Activated B cell treated with CpG ODN at 0.5 μM for 24 hours (primary cell): ENCODE measurements at regions not wholly inside any gene's neighbourhood (a gene's known extent, or its start where the extent isn't known, plus 50 kb on each side); places are given as distances from the start of the nearest gene placed in this dataset.

Experiments used
- ATAC-seq: fragments of 200-7000 bp; cut with Tn5 transposase; one replicate; pipeline ENCODE4 v1.10.0; 2021; ENCODE audit warnings: low read depth, mild to moderate bottlenecking, moderate library complexity
- CTCF ChIA-PET: fragments of 350-600 bp; sonication (Branson Sonifier 250); formaldehyde crosslinking; loops from one replicate; lab custom pipeline; 2021; ENCODE audit warnings: antibody characterized with exemption; lab: Charles Lee
- POLR2A ChIA-PET: fragments of 350-600 bp; sonication (Branson Sonifier 250); formaldehyde crosslinking; loops from one replicate; lab custom pipeline; 2021; ENCODE audit warnings: antibody characterized with exemption; lab: Charles Lee
- DNase-seq: peaks from one replicate; pipeline ENCODE4 v3.0.0; 2022
- H3K27ac Mint-ChIP-seq: one replicate; pipeline ENCODE4 v1.8.0; 2020; ENCODE audit warnings: mixed read lengths
- H3K27me3 Mint-ChIP-seq: one replicate; pipeline ENCODE4 v1.8.0; 2021; ENCODE audit warnings: mixed read lengths
- H3K36me3 Mint-ChIP-seq: one replicate; pipeline ENCODE4 v1.8.0; 2021; ENCODE audit warnings: low read depth, mixed read lengths
- H3K4me1 Mint-ChIP-seq: one replicate; pipeline ENCODE4 v1.8.0; 2021; ENCODE audit warnings: mixed read lengths
- H3K4me3 Mint-ChIP-seq: one replicate; pipeline ENCODE4 v1.8.0; 2020; ENCODE audit warnings: mild to moderate bottlenecking, mixed read lengths
- H3K9me3 Mint-ChIP-seq: one replicate; pipeline ENCODE4 v1.8.0; 2020; ENCODE audit warnings: mixed read lengths
- intact Hi-C: fragments of 100-400 bp; cut with micrococcal nuclease; formaldehyde crosslinking; loops from one replicate; pipeline ENCODE4 v1.15.1; 2024
- TF ChIP-seq, protein P1 (sequence below): fragments of 200-600 bp; IDR thresholded peaks from one replicate; pipeline ENCODE4 v1.8.0; 2022; ENCODE audit warnings: antibody characterized with exemption, mild to moderate bottlenecking

GRCh38 chr20:52665441-52665840, 306.7 kb upstream of the TSHZ2 start:
- H3K4me1 Mint-ChIP-seq, result no peaks in the 10 kb centered on the region
- DNase-seq (no peak), ATAC-seq (no peak)
- TF ChIP-seq, protein P1, sequence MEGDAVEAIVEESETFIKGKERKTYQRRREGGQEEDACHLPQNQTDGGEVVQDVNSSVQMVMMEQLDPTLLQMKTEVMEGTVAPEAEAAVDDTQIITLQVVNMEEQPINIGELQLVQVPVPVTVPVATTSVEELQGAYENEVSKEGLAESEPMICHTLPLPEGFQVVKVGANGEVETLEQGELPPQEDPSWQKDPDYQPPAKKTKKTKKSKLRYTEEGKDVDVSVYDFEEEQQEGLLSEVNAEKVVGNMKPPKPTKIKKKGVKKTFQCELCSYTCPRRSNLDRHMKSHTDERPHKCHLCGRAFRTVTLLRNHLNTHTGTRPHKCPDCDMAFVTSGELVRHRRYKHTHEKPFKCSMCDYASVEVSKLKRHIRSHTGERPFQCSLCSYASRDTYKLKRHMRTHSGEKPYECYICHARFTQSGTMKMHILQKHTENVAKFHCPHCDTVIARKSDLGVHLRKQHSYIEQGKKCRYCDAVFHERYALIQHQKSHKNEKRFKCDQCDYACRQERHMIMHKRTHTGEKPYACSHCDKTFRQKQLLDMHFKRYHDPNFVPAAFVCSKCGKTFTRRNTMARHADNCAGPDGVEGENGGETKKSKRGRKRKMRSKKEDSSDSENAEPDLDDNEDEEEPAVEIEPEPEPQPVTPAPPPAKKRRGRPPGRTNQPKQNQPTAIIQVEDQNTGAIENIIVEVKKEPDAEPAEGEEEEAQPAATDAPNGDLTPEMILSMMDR, result no peak
- CTCF ChIA-PET, result no interaction called here
- H3K9me3 Mint-ChIP-seq, result no peaks in the 10 kb centered on the region
- no peak overlapping the region for H3K4me3 Mint-ChIP-seq
- H3K27ac Mint-ChIP-seq, result no peak overlapping the region
- H3K27me3 Mint-ChIP-seq, result peaks cover 3% of the 10 kb centered on the region
- no peaks in the 10 kb centered on the region for H3K36me3 Mint-ChIP-seq
- POLR2A ChIA-PET, result no interaction called here
- intact Hi-C loops, result no loop called here

DNA sequence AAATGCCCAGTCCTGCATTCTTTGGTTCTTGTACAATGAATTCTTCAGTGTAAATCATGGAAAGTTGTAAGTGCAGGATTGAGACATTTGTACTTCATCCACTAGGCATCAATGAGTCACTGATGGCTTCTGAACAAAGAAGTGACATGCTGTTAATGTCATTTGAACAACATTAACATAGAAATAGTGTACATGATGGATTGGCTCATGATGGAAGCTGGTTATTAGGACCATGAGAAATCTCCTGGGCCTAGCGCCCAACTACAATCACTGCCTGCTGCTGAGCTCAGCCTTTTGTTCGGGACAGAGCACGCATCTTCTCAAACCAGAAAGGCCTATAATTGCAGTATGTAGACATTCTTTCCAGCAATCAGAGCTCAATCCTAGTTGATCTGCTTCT, 316.8 kb upstream of the TSHZ2 start:
- Mint-ChIP-seq H3K4me1 (no peaks in the 10 kb centered on the region), H3K36me3 (no peaks in the 10 kb centered on the region), H3K4me3 (no peak overlapping the region), H3K27me3 (peaks cover 2% of the 10 kb centered on the region), H3K9me3 (no peaks in the 10 kb centered on the region), H3K27ac (no peak overlapping the region)
- ATAC-seq, result no peak
- DNase-seq, result no peak
- POLR2A ChIA-PET, result no interaction called here
- intact Hi-C loops, result no loop called here
- TF ChIP-seq, protein P1, result no peak
- CTCF ChIA-PET, result no interaction called here

GRCh38 chr20:52654567-52654966, 317.6 kb upstream of the TSHZ2 start:
- no peak overlapping the region for H3K27ac Mint-ChIP-seq
- CTCF ChIA-PET, result no interaction called here
- H3K4me3 Mint-ChIP-seq, result no peak overlapping the region
- DNase-seq (no peak), ATAC-seq (no peak)
- TF ChIP-seq, protein P1, result no peak
- H3K27me3 Mint-ChIP-seq, result peaks cover 2% of the 10 kb centered on the region
- no peaks in the 10 kb centered on the region for H3K4me1 Mint-ChIP-seq
- H3K36me3 Mint-ChIP-seq, result no peaks in the 10 kb centered on the region
- intact Hi-C loops, result loop anchor here (5.0 kb wide), 1 partner anchor 543 kb away; no protein-coding TSS in a partner anchor
- H3K9me3 Mint-ChIP-seq, result no peaks in the 10 kb centered on the region
- POLR2A ChIA-PET, result no interaction called here

DNA sequence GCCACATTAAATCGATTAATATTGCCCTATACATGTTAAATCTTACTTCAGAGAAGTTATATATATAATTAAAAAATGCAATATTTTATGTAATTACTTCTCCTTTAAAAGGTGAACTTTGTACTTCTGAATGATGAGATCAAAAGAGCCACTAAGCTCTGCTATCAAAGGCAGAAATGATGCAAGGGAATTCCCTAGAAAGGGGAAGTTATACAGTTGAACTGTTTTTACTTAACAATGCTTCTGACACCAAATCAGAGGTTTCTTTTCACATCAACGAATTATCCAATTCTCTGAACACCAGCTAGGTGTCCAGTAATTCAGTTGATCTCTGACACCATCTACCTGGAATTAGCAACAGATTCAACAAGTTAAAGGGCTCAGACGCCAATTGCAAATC, 319.9 kb upstream of the TSHZ2 start:
- DNase-seq (no peak), ATAC-seq (no peak)
- peaks cover 2% of the 10 kb centered on the region for H3K27me3 Mint-ChIP-seq
- CTCF ChIA-PET, result no interaction called here
- no peaks in the 10 kb centered on the region for H3K36me3 Mint-ChIP-seq
- intact Hi-C loops, result loop anchor here (5.0 kb wide), 1 partner anchor 545 kb away; no protein-coding TSS in a partner anchor
- POLR2A ChIA-PET, result no interaction called here
- TF ChIP-seq, protein P1, result no peak
- H3K4me1 Mint-ChIP-seq, result no peaks in the 10 kb centered on the region
- H3K27ac Mint-ChIP-seq, result no peak overlapping the region
- no peaks in the 10 kb centered on the region for H3K9me3 Mint-ChIP-seq
- no peak overlapping the region for H3K4me3 Mint-ChIP-seq

DNA sequence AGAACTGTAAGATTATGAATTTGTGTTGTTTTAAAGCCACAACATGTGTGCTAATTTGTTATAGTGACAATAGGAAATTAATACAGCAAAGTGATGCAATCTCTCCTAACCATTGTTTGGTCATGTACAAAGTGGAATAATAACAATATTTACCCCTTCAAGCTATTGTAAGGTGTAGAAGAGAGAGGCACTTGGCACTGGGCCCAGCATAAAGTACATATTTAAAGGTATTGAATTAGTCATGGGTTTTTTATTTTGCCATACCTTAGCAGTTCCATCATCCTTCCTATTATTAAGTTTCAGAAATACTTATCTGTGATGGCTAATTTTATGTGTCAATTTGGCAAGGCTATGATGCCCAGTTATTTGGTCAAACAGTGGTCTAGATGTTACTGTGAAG, 322.4 kb upstream of the TSHZ2 start:
- intact Hi-C loops, result loop anchor here (5.0 kb wide), 1 partner anchor 548 kb away; no protein-coding TSS in a partner anchor

More for the DNA sequence above, 322.4 kb upstream of the TSHZ2 start:
- Mint-ChIP-seq H3K9me3 (no peaks in the 10 kb centered on the region), H3K4me1 (no peaks in the 10 kb centered on the region), H3K27me3 (no peaks in the 10 kb centered on the region), H3K27ac (no peak overlapping the region), H3K36me3 (no peaks in the 10 kb centered on the region), H3K4me3 (no peak overlapping the region)
- ATAC-seq (no peak), DNase-seq (no peak)
- POLR2A ChIA-PET, result no interaction called here
- CTCF ChIA-PET, result no interaction called here
- TF ChIP-seq, protein P1, result no peak
